ENCODE measurements at regions not wholly inside any gene's neighbourhood (a gene's known extent, or its start where the extent isn't known, plus 50 kb on each side); places are given as distances from the start of the nearest gene placed in this dataset.

GRCh38 chr20:10876558-10876957 lies 202.8 kb upstream of the JAG1 start:
- Histone ChIP-seq H3K4me1 (peaks cover 0 to 28% (median 3%) of the 10 kb centered on the region in 12 donors), H3K27me3 (no peaks in the 10 kb centered on the region), H3K9me3 (peaks cover 0 to 9% (median 0%) of the 10 kb centered on the region in 12 donors), H3K27ac (peak overlapping the region in 7 of 12 donors; percentile 12 to 57 (median 46)), H3K36me3 (no peaks in the 10 kb centered on the region), H3K4me3 (no peak overlapping the region)
- TF ChIP-seq POLR2A (IDR thresholded peaks at IDR 0.05), result no peak
- TF ChIP-seq, protein P1, sequence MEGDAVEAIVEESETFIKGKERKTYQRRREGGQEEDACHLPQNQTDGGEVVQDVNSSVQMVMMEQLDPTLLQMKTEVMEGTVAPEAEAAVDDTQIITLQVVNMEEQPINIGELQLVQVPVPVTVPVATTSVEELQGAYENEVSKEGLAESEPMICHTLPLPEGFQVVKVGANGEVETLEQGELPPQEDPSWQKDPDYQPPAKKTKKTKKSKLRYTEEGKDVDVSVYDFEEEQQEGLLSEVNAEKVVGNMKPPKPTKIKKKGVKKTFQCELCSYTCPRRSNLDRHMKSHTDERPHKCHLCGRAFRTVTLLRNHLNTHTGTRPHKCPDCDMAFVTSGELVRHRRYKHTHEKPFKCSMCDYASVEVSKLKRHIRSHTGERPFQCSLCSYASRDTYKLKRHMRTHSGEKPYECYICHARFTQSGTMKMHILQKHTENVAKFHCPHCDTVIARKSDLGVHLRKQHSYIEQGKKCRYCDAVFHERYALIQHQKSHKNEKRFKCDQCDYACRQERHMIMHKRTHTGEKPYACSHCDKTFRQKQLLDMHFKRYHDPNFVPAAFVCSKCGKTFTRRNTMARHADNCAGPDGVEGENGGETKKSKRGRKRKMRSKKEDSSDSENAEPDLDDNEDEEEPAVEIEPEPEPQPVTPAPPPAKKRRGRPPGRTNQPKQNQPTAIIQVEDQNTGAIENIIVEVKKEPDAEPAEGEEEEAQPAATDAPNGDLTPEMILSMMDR (IDR thresholded peaks at IDR 0.05), result no peak
- 53 to 81% (median 70%) methylated on average over 1 of the region's 1 CpG for WGBS, 4 donors
- intact Hi-C loops (cut with DNase I), result no loop called here
- ATAC-seq (peak; percentile 46 to 78 (median 53)), DNase-seq (no peak)

DNA sequence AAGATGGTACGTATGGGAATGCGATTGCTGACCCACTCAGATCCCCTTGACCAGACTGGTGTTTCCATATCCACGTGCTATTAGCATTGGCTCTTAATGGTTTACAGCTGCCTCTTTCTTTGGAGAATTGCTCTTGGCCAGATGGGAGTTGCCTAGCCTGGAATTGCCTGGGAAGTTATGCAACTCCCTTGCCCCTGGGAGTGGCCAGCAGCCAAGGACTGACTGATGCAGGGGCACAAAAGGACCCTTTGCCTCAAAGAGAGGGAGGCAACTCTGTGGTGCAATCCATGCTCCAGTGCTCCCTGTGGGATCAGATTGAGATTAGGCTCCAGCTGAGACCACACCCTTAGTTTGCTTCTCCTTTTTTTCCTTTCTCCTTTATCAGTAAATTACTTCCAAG lies 203.5 kb upstream of the JAG1 start:
- Histone ChIP-seq H3K36me3 (no peaks in the 10 kb centered on the region), H3K4me1 (peaks cover 0 to 28% (median 3%) of the 10 kb centered on the region in 12 donors), H3K9me3 (peaks cover 0 to 9% (median 0%) of the 10 kb centered on the region in 12 donors), H3K27me3 (no peaks in the 10 kb centered on the region), H3K27ac (peak overlapping the region in 8 of 12 donors; percentile 12 to 57 (median 41)), H3K4me3 (no peak overlapping the region)
- TF ChIP-seq, protein P1 (IDR thresholded peaks at IDR 0.05), result no peak
- no peak for TF ChIP-seq POLR2A (IDR thresholded peaks at IDR 0.05)
- intact Hi-C loops (cut with DNase I), result no loop called here
- ATAC-seq, result peak in 3 of 4 donors; percentile 65 to 93 (median 81)
- DNase-seq, result peak; percentile 28 to 86 (median 70)
- WGBS, 4 donors, result 79 to 86% (median 84%) methylated on average over 3 of the region's 3 CpGs

- Histone ChIP-seq H3K4me3 (no peak overlapping the region), H3K9me3 (peaks cover 0 to 10% (median 0%) of the 10 kb centered on the region in 12 donors), H3K4me1 (no peaks in the 10 kb centered on the region), H3K27ac (no peak overlapping the region), H3K27me3 (no peaks in the 10 kb centered on the region), H3K36me3 (no peaks in the 10 kb centered on the region)
- intact Hi-C loops (cut with DNase I), result no loop called here
- DNase-seq (no peak), ATAC-seq (no peak)
- no peak for TF ChIP-seq POLR2A (IDR thresholded peaks at IDR 0.05)
- TF ChIP-seq, protein P1 (IDR thresholded peaks at IDR 0.05), result no peak
- WGBS, 4 donors, result 87 to 94% (median 91%) methylated on average over 3 of the region's 3 CpGs
Observed at GRCh38 chr20:10883166-10883565, 209.4 kb upstream of the JAG1 start.

DNA sequence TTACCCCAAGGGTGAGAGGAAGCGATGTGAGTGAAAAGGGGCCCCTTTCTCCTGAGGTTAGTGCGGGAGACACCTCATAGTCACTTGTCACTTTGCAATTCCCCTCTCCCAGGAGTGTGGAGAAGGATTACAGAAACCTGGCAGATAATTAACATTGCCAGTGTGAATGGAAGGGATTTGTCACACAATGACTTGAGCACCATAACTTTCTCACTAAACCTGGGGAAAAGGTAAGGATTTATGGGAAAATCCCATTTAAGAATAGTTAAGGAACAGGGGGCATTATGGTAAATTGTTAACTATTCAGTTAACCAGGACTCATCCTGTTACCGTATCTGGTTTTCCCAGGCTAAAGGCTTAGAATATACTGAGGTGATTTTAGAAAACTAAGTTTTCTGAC lies 219.5 kb upstream of the JAG1 start:
- intact Hi-C loops (cut with DNase I), result no loop called here
- Histone ChIP-seq H3K27ac (no peak overlapping the region), H3K4me1 (no peaks in the 10 kb centered on the region), H3K4me3 (no peak overlapping the region), H3K9me3 (no peaks in the 10 kb centered on the region), H3K36me3 (no peaks in the 10 kb centered on the region), H3K27me3 (no peaks in the 10 kb centered on the region)
- ATAC-seq (no peak), DNase-seq (no peak)
- 68 to 90% (median 79%) methylated on average over 3 of the region's 3 CpGs for WGBS, 4 donors
- TF ChIP-seq, protein P1 (IDR thresholded peaks at IDR 0.05), result no peak
- TF ChIP-seq POLR2A (IDR thresholded peaks at IDR 0.05), result no peak
